ENCODE measurements at regions not wholly inside any gene's neighbourhood (a gene's known extent, or its start where the extent isn't known, plus 50 kb on each side); places are given as distances from the start of the nearest gene placed in this dataset.

DNA sequence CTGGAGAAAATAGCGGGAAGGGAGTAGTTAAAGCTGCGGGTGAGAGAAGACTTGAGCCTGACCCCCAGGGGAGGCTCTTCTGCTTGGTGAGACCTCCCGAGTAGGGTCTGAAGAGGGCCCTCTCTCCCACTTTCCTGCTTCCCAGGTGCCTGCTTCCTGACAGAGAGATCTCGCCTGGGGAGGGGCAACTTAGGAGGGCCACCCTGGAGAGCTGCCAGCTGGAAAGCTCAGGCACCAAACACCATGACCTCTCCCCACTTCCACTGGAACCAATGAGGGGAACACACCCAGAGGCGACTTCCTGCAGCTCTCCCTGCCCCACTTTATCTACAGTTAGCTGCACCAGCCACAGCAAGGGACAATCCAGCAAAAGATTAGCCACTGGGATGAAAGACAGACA, 208.0 kb downstream of the TBXT start:
- TF ChIP-seq, protein P1, sequence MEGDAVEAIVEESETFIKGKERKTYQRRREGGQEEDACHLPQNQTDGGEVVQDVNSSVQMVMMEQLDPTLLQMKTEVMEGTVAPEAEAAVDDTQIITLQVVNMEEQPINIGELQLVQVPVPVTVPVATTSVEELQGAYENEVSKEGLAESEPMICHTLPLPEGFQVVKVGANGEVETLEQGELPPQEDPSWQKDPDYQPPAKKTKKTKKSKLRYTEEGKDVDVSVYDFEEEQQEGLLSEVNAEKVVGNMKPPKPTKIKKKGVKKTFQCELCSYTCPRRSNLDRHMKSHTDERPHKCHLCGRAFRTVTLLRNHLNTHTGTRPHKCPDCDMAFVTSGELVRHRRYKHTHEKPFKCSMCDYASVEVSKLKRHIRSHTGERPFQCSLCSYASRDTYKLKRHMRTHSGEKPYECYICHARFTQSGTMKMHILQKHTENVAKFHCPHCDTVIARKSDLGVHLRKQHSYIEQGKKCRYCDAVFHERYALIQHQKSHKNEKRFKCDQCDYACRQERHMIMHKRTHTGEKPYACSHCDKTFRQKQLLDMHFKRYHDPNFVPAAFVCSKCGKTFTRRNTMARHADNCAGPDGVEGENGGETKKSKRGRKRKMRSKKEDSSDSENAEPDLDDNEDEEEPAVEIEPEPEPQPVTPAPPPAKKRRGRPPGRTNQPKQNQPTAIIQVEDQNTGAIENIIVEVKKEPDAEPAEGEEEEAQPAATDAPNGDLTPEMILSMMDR (conservative IDR thresholded peaks at IDR 0.05), result no peak
- TF ChIP-seq ZFX (IDR thresholded peaks at IDR 0.05), result no peak
